A673 (cell line): ENCODE measurements at regions not wholly inside any gene's neighbourhood (a gene's known extent, or its start where the extent isn't known, plus 50 kb on each side); places are given as distances from the start of the nearest gene placed in this dataset.

Experiments used
- CTCF ChIP-seq: fragments of 300-800, 200-600 bp; sonication (generic); conservative IDR thresholded peaks from 2 replicates; pipeline ENCODE4 v1.5.1; 2017; ENCODE audit warnings: low read depth, mild to moderate bottlenecking, antibody characterized with exemption, low read length, moderate library complexity, mixed read lengths
- EZH2 ChIP-seq: fragments of 200-600 bp; sonication (generic); IDR thresholded peaks from 2 replicates; pipeline ENCODE4 v1.6.1; 2017; ENCODE audit warnings: borderline replicate concordance, low read depth, mild to moderate bottlenecking, mixed read lengths, antibody characterized with exemption, low read length; ENCODE audit not compliant: poor library complexity, severe bottlenecking

- no peak for TF ChIP-seq CTCF
- TF ChIP-seq EZH2 = no peak
Observed at GRCh38 chr13:109403012-109403421, 383.4 kb downstream of the IRS2 start.
